ENCODE measurements at regions not wholly inside any gene's neighbourhood (a gene's known extent, or its start where the extent isn't known, plus 50 kb on each side); places are given as distances from the start of the nearest gene placed in this dataset.
A peak's percentile ranks its signal among the peaks of the same experiment; 100 is the strongest.
"Not testable (repeated sequence)": the region's sequence is repeated elsewhere in the genome, so short reads cannot be mapped to it uniquely, and the experiment has no call there.

- DNase-seq: no peak
Observed at GRCh38 chr15:99486371-99487336, 79.1 kb upstream of the MEF2A start.

DNA sequence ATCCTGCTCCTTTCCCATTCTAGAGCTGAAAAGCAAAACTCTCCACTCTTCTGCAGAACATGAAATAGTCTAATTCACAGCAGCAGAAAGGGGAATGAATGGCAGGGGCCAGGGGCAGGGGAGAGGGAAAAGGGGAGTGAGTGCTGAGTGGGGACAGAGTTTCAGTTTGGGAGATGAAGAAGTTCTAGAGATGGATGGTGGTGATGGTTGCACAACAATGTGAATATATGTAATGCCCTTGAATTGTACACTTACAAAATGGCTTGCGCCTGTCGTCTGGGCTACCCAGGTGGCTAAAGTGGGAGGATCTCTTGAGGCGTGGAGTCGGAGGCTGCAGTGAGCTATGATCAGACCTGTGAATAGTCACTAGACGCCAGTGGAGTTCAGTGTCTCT, 78.5 kb upstream of the MEF2A start:
- DNase-seq: no peak

- DNase-seq: no peak
Observed at GRCh38 chr15:99492275-99492674, 73.5 kb upstream of the MEF2A start.

DNA sequence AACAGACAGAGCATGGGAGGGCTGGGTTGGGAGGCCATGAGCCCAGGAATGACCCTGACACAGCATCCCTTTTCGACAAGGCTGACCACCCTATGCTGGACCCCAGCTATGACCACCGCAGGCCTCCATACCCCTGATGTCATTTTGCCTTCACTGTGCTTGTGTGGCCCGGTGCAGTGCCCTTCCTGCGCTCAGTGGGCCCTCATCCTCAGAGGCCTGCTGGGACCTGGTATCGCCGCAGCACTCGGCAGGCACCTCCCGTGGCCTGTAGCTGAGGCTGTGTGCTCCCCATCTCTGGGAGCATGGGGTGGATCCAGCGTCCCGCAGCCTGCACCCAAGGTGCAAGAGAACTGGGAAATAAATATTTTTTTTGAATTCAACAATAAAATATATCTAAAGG, 73.1 kb upstream of the MEF2A start:
- no peak for DNase-seq

DNA sequence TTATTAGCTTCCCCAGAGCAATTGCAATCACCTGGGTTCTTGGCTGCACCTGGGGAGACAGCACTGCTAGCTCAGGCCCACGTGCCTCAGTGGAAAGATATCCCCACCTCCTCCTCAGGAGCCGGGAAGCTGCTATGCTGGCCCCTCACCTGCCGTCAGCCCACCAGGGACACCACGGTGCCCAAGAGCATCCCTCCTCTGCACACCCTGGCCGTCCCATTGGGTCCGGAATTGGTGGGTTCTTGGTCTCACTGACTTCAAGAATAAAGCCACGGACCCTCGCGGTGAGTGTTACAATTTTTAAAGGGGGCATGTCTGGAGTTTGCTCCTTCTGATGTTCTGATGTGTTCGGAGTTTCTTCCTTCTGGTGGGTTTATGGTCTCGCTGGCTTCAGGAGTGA, 72.3 kb upstream of the MEF2A start:
- DNase-seq: no peak

GRCh38 chr15:99494536-99495233, 71.1 kb upstream of the MEF2A start:
- DNase-seq: not testable (repeated sequence)

DNA sequence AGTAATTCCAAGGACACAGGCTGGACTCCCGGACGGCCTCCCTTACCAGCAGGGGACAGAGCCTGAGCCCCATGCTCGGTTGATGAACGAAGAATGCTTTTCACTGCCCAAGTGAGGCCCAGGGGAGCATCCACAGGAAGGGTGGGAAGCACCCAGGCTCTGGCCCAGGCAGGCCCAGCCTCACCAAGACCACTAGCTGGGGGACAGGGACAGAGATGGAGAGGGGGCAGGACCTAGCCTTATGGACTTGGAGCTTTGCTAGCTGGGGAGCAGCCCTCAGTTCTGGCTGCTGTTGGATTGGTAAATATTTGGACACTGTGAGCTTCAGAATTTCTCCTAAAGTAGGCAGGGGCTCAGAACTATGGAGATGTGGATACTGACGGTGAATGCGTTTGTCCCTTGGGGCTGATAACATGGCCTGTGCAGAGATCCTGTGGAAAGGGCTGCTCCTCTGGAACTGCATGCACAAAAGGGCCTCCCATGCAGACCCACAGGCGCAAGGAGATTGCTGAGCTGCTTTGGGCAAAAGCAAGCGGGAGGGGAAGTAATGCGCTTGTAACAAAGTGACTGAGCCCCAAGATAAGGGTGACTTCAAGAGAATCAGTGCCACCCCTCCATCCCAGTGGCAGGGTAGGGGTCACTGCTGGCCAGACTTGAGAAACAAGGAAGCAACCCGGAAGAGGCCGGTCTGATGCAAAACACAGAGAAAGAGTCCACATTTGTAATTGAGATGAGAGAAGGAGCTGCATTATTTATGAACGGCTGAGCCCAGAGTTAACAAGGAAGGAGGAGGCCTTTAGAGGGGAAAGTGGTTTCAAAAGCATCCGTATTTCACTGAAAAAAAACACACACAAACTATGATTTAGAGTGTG, 70.1 kb upstream of the MEF2A start:
- no peak for DNase-seq

DNA sequence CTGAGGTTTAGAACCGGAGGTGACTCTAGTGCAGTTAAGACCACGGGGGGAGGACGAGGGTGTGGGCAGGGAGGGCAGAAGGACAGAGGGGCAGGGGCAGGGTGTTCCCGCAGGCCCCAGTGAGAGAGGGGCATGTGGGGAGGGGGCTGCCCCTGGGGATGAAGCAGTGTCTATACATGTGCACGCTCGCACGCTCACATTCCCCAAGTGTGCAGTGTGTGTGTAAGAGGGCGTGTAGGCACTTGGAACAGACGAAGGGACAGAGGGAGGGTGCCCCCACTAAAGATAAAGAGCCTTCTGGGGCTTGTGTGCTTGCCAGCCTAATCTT, 69.5 kb upstream of the MEF2A start:
- no peak for DNase-seq

- no peak for DNase-seq
Observed at GRCh38 chr15:99502182-99502581, 63.6 kb upstream of the MEF2A start.

DNA sequence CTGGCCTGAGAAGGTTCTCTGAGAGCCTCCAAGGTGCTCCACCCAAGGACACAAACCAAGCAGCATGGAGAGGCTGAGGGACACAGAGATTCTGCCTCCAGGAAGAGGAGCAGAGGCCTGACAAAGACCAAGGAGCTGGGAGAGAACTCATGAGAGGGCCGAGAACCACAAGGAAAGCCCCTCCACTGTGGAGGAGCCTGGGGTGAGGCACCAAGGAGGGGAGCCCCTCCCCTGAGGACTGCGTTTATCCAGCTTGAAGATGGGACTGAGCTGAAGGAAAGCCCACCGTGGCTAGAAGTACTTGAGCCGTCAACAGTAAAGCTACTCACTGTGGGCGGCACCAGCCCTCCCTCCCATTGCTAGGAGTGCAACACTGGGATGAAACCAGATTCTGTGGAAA, 63.1 kb upstream of the MEF2A start:
- DNase-seq: no peak

DNA sequence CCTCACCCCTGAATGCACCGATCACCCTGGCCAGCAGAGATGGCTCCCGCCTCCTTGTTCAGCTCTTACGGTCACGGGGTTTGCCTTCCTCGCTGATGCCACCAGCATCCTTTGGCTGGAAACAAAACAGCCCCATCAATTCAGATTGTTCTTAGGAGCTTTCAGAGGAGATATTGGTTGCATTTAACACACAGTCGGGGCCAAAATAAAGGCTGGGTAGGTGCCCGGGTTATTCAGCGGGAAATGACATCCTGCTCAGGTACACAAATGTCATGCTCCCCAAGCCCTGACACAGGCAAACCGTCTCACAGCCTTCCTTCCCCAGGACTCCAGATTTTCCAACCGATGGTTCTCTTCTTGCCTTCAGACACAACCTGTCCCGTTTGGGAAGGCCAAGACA, 62.4 kb upstream of the MEF2A start:
- no peak for DNase-seq

DNA sequence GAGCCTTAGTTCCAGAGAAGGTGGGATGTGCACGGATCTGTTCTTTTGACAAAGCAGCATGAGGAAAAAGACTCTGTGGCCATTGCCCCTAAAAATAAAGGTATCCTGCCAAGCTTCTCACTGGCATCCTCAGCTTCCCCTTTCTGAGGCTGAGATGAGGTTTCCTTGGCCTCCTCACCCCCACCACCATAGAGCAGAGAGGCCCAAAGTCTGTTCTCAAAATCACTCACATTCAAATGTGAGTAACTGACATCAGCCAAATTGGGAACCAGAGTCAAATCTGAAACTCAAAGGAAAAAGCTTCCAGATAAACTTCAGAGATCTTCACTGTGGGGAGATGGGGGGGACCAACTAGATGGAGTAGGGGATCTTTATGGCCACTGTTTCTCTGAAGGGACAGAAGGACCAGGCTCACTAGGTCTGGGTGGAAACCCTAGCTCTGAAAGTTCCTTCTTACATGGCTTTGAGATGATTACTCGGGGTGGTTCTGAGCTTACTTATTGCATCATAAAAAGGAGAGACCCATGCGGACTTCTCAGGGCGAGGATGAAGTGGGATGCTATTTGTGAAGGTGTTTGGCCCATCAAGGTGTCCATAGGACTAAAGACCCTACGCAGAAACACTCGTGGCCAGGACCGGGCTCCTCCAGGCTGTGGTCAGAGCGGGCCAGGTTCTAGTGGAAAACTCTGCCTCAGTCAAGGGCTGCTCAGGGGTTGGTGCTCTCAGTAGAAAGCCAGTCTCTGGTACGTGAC, 61.5 kb upstream of the MEF2A start:
- peak in 1 of 2 experiments; percentile 7 for DNase-seq

DNA sequence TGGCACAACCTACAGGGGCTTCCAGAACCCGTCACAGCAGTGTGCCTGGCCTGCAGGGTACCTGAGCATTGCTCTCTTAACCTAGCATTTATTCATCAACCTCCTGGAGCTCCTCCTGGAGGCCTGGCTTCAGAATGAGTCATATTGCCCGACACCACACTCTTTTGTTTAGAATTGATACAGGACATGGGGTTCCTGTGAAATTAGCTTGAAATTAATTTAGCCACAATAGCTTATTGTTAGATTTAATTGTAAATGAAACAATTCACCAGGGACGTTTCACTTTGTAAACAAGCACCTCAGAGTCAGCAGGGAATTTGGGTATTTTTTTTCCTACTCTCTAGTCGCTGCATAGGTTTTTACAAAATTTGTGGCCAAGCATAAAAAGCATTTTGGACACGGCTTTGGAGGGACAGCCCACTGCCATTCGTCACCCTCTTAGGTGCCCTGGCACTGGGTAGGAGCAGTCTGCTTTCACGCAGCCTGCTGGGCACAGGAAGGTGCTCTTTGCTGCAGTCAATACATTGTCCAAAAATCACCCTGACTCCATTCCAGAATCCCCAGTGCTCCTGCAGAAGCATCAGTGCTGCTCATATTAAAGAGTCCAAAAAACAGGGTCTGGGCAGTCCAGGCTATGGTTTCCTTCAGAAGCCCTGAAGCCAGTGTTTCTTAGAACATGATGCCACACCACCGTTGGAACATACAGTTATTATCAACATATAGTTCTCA, 60.8 kb upstream of the MEF2A start:
- DNase-seq: no peak

DNA sequence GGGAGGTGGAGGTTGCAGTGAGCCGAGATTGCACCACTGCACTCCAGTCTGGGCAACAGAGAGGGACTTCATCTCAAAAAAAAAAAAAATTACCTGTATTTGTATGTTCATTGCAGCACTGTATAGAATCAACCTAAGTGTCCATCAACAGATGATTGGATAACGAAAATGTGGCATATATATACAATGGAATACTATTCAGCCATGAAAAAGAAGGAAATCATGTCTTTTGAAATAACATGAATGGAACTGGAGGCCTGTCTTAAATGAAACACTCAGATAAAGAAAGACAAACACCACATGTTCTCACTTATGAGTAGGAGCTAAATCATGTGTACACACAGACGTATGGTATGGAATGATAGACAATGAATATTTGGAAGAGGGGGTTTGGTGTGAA, 59.4 kb upstream of the MEF2A start:
- DNase-seq: no peak

DNA sequence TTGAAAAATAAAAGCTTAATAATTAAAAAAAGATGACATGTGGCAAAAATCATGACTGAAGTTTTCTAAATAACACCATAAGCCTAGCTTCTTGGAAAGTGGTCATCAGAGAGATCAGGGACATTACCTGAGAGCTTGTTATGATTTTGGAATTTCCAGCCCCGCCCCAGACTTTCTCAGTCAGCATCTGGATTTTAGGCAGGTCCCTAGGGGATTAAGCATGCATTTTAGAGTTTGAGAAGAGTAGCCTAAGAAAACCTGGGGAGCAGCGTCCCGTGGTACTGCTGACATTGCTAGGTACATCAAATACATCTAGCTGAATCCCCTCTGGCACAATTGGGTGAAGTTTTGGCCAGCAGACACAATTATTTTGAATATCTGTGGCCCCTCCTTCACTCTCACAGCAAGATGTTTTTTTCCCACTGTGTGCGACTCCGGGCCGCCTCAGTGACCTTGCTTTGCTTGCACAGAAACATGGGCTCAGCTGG, 58.7 kb upstream of the MEF2A start:
- DNase-seq: no peak

DNA sequence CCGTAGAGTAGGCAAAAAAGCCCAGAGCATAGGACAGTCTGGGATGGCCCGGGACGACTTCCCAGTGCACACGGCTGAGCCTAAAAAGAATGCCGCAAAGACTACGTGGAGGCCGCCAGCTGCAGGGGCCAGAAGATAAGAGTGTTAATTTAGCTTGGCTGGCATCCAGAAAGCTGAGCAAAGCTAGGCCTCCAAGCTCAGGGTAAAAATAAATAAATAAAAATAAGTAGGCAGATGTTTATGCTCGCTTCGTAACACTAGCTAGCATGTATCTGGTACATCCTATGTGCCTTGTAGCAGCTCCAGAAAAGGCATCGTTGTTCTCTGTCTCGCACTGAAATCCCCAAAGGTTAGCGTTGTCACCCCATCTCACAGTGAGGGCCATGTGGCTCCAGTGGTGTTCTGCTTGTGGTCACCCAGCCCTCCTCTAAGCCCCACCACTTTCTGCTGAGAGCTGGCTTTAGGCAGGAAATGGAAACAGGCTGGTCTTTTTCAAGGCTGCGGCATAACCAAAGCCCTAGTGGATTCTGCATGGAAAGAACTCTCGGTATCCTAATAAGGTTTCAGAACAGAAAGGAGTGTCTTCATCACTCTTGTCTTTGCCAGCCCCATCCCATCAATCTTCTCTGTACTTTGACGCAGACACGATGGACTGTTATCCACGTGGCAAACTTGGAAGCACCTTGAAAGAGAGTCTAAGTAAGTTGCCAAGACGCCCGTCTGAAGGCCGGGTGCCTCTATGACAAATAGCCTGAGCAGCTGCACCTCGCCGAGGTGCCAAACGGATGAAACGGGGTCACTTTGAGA, 58.1 kb upstream of the MEF2A start:
- DNase-seq: no peak

DNA sequence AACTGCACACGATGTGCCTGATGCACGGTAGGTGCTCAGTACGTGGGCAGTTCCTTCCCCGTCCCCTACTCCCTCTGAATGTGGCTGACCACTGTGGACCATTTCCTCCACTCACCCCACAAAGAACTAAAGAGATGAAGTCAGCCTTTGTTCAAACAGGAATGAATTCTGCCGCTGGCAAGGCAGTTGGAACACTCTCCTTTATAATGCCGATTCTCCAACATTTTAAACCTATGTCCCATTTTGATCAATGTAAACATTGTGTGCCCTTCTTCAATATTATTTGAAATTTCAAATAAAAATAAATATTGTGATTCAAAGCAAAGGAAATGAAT, 57.5 kb upstream of the MEF2A start:
- no peak for DNase-seq

DNA sequence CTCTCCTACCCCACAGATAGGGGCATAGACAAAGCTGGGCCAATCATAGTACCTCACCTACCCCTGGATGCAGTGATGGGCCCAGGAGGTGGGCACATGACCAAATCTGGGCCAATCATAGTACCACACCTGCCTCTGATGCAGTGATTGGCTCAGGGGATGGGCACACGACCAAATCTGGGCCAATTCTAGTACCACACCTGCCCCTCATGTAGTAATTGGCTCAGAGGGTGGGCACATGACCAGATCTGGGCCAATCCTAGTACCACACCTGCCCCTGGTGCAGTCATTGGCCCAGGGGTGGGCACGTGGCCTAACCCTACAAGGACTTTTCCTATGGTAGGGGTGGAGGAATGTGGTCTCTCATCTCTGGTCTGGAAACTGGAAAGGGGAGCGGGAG, 56.9 kb upstream of the MEF2A start:
- no peak for DNase-seq

DNA sequence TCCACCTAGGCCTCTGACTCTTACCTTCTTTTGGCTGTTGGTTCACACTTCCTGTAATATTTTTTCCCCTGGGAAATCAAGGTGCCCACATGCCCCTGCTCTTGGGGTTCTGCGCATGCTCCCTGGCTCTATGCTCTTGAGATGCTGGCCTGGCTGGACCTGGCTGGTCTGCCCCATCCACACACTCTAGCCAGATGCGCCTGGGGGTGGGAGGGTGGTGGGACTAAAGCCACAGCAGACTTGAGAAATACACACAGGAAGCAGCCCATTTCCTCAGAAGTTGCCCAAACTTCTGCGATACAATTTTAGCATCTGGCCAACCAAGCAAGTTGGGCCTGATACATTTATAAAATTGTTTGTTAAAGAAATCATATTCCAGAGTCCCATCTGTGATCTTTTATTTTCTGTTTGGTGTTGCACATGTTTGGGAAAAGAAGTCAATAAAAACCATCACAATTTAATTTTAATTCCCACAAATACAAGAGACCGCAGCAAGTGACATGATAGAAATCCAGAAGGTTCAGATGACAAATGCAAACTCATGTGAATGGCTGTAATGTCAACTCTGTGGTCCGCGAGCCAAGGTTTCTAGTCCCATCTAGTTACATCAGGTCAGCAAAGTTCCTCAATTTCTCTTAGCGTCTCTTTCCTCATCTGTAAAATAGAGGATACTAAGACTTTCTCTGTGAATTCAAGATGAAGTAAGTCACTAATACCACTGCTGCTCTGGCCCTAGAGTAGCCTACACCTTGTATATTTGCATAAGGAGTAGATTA, 55.9 kb upstream of the MEF2A start:
- peak; percentile 81 to 83 for DNase-seq

- DNase-seq: no peak
Observed at GRCh38 chr15:99511531-99511865, 54.3 kb upstream of the MEF2A start.
